NCI-H510A treated with DMSO at 0.1 percent for 48 hours (cell line): ENCODE measurements at regions not wholly inside any gene's neighbourhood (a gene's known extent, or its start where the extent isn't known, plus 50 kb on each side); places are given as distances from the start of the nearest gene placed in this dataset.

Experiments used
- DNase-seq: peaks from one replicate; lab custom pipeline; 2025; lab: John Stamatoyannopoulos, UW

DNA sequence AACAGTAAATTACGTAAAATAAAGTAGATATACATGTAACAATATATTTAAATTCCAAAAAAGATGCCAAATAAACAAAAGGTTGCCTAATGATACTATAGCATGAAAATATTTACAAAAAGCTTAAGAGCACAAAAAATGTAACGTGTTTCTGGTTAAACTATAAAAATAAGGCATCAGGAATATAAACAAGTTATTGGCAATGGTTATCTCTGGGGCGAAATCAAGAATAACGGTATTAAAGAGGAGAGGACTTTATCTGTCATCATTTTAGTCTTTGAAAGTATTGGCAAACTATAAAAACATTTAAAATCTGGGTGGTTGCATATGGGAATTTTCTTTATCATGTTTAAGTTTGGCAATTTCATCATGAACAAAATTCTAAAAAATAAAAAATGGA is 1599.2 kb downstream of the MAT2B start:
- DNase-seq = no peak

- DNase-seq = no peak
These were observed 1603.4 kb downstream of the MAT2B start for GRCh38 chr5:165108809-165109208.

DNA sequence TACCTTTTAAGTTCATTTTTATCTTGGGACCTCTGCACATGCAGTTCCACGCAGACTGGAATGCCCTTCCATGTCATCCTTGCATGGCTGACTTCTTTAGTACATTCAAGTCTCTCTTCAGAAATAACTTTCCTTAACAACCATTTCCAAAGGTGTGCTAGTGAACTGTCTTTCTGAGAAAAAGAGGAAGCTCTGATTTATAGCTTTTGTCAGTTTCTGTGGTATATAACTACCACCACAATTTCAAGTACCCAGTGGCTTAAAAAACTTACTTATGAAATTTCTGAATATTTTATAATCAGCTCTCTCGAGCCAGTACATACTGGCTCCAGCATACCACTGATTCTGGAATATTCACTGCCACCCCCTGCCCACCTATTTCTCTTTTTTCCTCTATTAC is 1613.8 kb downstream of the MAT2B start:
- no peak for DNase-seq

GRCh38 chr5:165126598-165126997 is 1621.2 kb downstream of the MAT2B start:
- DNase-seq = no peak

DNA sequence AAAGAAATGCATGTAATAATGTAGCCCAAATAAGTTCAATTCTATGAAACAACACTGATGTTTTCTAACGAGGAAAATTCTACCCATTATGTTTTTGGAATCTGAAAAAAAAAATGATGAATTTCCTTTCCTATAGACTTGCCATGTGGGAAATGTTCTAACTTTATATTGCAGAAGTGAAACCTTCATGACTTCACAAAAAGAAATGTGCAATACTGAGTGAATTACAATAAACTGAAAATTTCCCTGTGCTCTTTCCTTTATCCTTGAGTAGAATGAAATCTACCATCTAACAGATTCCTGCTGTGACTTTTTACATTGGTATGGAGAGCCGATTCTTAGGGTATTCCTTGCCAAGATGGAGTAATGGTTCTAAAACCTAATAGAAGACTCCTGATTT is 1622.5 kb downstream of the MAT2B start:
- DNase-seq = no peak

- no peak for DNase-seq
These were observed 1625.2 kb downstream of the MAT2B start for GRCh38 chr5:165130656-165131055.

- no peak for DNase-seq
These were observed 1628.7 kb downstream of the MAT2B start for GRCh38 chr5:165134155-165134554.

DNA sequence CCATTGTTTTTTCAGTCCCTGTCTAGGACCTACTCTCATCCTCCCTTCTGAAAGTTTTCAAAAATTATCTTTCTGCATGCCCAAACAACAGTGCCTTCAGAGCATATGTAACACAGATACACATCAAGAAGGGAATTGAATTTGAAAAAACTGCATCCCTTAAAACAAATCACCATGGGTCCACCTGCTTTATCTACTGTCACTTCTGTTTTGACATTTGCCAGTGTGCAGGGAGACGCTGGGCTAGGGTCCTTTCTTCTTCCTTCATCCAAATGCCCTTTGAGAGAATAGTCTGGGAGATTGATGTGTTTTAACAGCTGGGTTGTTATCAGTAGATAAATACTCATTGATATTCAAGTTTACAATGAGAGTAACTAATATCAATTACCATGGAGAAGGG is 1630.1 kb downstream of the MAT2B start:
- DNase-seq = no peak

- no peak for DNase-seq
These were observed 1632.3 kb downstream of the MAT2B start for GRCh38 chr5:165137701-165138100.

DNA sequence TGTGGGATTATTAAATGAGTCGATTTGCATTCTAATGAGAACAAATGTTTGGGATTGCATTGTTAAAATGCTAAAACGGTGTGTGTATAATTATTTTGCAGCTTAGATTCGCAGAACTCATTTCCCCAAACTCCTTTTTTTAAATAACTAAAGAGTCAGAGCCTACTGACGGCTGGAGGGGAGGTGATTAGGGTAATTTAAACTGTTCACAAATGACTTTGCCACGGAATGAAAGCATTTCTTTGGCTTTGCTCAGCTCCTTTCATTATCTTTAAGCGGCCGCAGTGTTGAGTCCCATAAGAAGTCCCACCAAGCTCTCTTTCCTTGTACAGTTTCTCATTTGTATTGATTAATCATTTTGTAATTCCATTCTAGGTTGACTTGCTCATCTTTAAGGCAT is 1632.8 kb downstream of the MAT2B start:
- DNase-seq = no peak

DNA sequence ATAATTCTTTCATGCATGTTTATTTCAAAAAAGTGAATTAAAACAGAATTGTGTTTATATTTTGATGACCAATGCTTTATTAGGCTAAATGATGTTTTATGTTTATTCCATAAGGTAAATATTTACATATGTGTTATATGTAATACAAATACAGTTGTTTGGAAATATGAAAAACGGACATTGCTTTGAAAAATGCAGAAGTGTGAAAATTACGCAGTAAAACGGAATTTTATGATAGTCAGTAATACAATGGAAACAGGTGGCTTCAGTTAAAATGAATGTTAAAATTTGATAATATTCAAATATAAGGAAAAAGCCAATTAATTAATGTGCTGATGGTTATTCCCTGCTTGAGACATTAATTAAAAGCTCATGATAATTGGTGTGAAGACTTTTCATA is 1633.8 kb downstream of the MAT2B start:
- DNase-seq = no peak

- no peak for DNase-seq
These were observed 1634.3 kb downstream of the MAT2B start for GRCh38 chr5:165139721-165140120.

- DNase-seq = no peak
These were observed 1638.3 kb downstream of the MAT2B start for GRCh38 chr5:165143741-165144140.

DNA sequence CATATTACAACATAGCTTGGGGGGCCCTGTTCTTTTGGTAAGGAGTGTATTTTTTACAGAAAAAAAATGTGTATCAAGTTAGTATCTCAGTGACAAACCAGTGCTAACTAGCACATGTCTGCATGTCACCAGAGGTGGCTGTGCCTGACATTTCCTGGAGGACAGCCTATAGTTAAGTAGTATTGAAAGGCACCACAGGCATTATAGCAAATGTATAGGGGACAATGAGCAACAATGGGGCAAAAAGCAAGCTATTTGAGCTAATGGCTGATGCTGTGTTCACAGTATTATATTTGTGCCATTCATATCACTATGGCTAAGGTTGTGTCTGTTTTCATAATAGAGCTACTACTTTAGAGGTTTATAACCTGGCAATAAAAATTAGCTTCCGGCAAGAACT is 1644.0 kb downstream of the MAT2B start:
- no peak for DNase-seq

- DNase-seq = no peak
These were observed 1646.6 kb downstream of the MAT2B start for GRCh38 chr5:165152058-165152457.

GRCh38 chr5:165157219-165157618 is 1651.8 kb downstream of the MAT2B start:
- DNase-seq = no peak

GRCh38 chr5:165161204-165161603 is 1655.8 kb downstream of the MAT2B start:
- no peak for DNase-seq

DNA sequence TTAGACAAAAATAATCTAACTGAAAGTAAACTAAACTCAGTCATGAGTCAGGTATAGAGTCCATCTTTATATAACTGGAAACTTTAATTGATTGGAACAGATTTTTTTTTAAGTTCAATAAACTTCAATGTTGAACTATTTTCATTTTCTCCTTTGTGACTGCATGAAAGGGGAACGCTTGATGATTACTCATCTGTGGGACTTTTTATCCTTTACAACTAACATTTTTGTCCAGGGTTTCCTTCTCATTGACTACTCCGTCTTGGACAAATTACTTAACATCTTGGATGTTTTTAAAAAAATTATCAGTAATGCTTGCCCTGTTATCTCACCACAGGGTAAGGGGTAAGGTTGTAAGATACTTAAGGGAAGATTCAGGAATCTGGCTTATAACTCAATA is 1658.4 kb downstream of the MAT2B start:
- DNase-seq = no peak

- DNase-seq = no peak
These were observed 1668.2 kb downstream of the MAT2B start for GRCh38 chr5:165173651-165174050.

GRCh38 chr5:165175041-165175440 is 1669.6 kb downstream of the MAT2B start:
- no peak for DNase-seq

- DNase-seq = no peak
These were observed 1678.8 kb downstream of the MAT2B start for GRCh38 chr5:165184183-165184582.

GRCh38 chr5:165185716-165186115 is 1680.3 kb downstream of the MAT2B start:
- DNase-seq = no peak

GRCh38 chr5:165187815-165188214 is 1682.4 kb downstream of the MAT2B start:
- no peak for DNase-seq

GRCh38 chr5:165188556-165189175 is 1683.2 kb downstream of the MAT2B start:
- DNase-seq = no peak

GRCh38 chr5:165196961-165197360 is 1691.5 kb downstream of the MAT2B start:
- DNase-seq = no peak
